HG03108 (cell line): ENCODE measurements at regions not wholly inside any gene's neighbourhood (a gene's known extent, or its start where the extent isn't known, plus 50 kb on each side); places are given as distances from the start of the nearest gene placed in this dataset.
"Not testable (repeated sequence)": the region's sequence is repeated elsewhere in the genome, so short reads cannot be mapped to it uniquely, and the experiment has no call there.

ENCODE experiments used
- ATAC-seq: cut with Tn5 transposase; IDR thresholded peaks from one replicate; pipeline ENCODE4 v1.9.1; 2021; ENCODE audit warnings: moderate library complexity; ENCODE audit not compliant: unreplicated experiment

- ATAC-seq: not testable (repeated sequence)
Observed at GRCh38 chr10:90011281-90011680, 309.9 kb downstream of the KIF20B start.

- no peak for ATAC-seq
Observed at GRCh38 chr10:90018819-90019218, 317.4 kb downstream of the KIF20B start.

- ATAC-seq: no peak
Observed at GRCh38 chr10:90020506-90020905, 319.1 kb downstream of the KIF20B start.

GRCh38 chr10:90023950-90024349 lies 322.6 kb downstream of the KIF20B start:
- ATAC-seq: no peak

GRCh38 chr10:90028312-90028711 lies 326.9 kb downstream of the KIF20B start:
- ATAC-seq: no peak

- ATAC-seq: no peak
Observed at GRCh38 chr10:90031776-90032175, 330.4 kb downstream of the KIF20B start.

GRCh38 chr10:90032519-90032918 lies 331.1 kb downstream of the KIF20B start:
- ATAC-seq: no peak

GRCh38 chr10:90034862-90035261 lies 333.5 kb downstream of the KIF20B start:
- not testable (repeated sequence) for ATAC-seq

- no peak for ATAC-seq
Observed at GRCh38 chr10:90041585-90041984, 340.2 kb downstream of the KIF20B start.

GRCh38 chr10:90042075-90042474 lies 340.7 kb downstream of the KIF20B start:
- ATAC-seq: no peak

GRCh38 chr10:90047243-90047729 lies 345.9 kb downstream of the KIF20B start:
- peak; percentile 88 for ATAC-seq

GRCh38 chr10:90051053-90051452 lies 349.7 kb downstream of the KIF20B start:
- ATAC-seq: no peak

- no peak for ATAC-seq
Observed at GRCh38 chr10:90051474-90051873, 350.1 kb downstream of the KIF20B start.

GRCh38 chr10:90062786-90063185 lies 361.4 kb downstream of the KIF20B start:
- no peak for ATAC-seq

- no peak for ATAC-seq
Observed at GRCh38 chr10:90064295-90064694, 362.9 kb downstream of the KIF20B start.

GRCh38 chr10:90066435-90066834 lies 365.0 kb downstream of the KIF20B start:
- no peak for ATAC-seq

- no peak for ATAC-seq
Observed at GRCh38 chr10:90075995-90076394, 374.6 kb downstream of the KIF20B start.

GRCh38 chr10:90079819-90080218 lies 378.4 kb downstream of the KIF20B start:
- no peak for ATAC-seq

- ATAC-seq: not testable (repeated sequence)
Observed at GRCh38 chr10:90086606-90087190, 385.3 kb downstream of the KIF20B start.

GRCh38 chr10:90087197-90088023 lies 386.0 kb downstream of the KIF20B start:
- no peak for ATAC-seq

GRCh38 chr10:90088024-90088317 lies 386.6 kb downstream of the KIF20B start:
- no peak for ATAC-seq

GRCh38 chr10:90089719-90090118 lies 388.3 kb downstream of the KIF20B start:
- no peak for ATAC-seq
